ENCODE measurements at regions not wholly inside any gene's neighbourhood (a gene's known extent, or its start where the extent isn't known, plus 50 kb on each side); places are given as distances from the start of the nearest gene placed in this dataset.

DNA sequence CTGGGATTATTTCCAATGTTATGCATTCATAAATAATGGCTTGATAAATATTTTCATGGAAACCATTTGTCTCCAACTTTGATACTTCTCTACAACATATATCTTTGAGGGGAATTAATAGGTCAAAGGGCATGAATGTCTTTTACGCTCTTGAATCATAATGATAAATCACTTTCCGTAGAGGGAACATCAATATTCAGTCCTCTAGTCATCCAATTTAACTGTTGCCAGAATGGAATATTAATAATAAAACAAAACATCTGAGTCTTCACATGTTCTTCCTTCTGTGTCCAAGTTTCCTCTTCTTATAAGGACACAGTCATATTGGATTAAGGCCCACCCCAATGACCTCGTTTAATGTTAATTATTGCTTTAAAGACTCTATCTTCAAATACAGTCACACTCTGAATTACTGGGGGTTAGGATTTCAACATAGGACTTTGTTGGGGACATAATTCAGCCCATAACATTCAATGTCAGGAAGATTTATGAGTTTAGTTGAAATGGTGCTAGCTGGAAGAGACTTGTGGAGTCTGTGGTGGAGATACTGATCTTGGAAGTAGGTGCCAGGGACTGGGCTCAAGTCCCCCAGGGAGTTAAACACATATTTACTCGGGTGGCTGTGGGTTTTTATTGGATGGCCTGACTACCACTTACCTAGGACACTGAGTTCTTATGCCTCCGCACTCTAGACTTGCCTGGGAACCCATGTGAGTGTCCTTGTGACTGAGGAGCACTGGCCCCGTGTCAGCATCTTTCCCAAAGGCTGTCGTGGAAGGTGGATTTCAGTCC lies 85.0 kb upstream of the SEC11C start:
- Mint-ChIP-seq H3K4me1 (peaks cover 26% of the 10 kb centered on the region), H3K9me3 (ENCODE audit: insufficient read depth) (no peaks in the 10 kb centered on the region), H3K4me3 (no peak overlapping the region), H3K27me3 (no peaks in the 10 kb centered on the region), H3K27ac (no peak overlapping the region)
- DNase-seq, result no peak
- Histone ChIP-seq H2AFZ (ENCODE audit: insufficient read depth, low read depth, low read length, poor library complexity, severe bottlenecking) (no peak overlapping the region), H3K4me1 (ENCODE audit: control insufficient read depth in 2 of 2, insufficient read depth in 2 of 2, low read length in 2 of 2) (peaks cover 23 to 28% of the 10 kb centered on the region in 2 donors), H3K27me3 (replicated peaks in 1 of 4; ENCODE audit: control extremely low read depth in 1 of 4, control insufficient read depth in 3 of 4, insufficient read depth in 4 of 4, low read length in 3 of 4) (no peaks in the 10 kb centered on the region), H3K4me3 (ENCODE audit: control extremely low read depth in 1 of 5, extremely low read depth in 1 of 5, insufficient read depth in 1 of 5, low read depth in 2 of 5, low read length in 4 of 5) (no peak overlapping the region), H3K9ac (ENCODE audit: low read length) (no peak overlapping the region), H4K20me1 (ENCODE audit: control insufficient read depth, insufficient read depth, low read length, poor library complexity, severe bottlenecking) (no peaks in the 10 kb centered on the region), H3K79me2 (ENCODE audit: control insufficient read depth, insufficient read depth, low read length) (no peaks in the 10 kb centered on the region), H3K4me2 (replicated peaks; ENCODE audit: low read depth, low read length, poor library complexity, severe bottlenecking) (no peak overlapping the region), H3K9me3 (ENCODE audit: control extremely low read depth in 1 of 3, control insufficient read depth in 2 of 3, insufficient read depth in 1 of 3, low read length in 2 of 3) (no peaks in the 10 kb centered on the region), H3K36me3 (replicated peaks in 1 of 2; ENCODE audit: control extremely low read depth in 1 of 2, control insufficient read depth in 1 of 2, extremely low read depth in 1 of 2, insufficient read depth in 2 of 2, low read length in 1 of 2) (no peaks in the 10 kb centered on the region), H3K27ac (ENCODE audit: low read length in 2 of 2) (no peak overlapping the region)
- 77% methylated on average over 4 of the region's 7 CpGs for WGBS (ENCODE audit: insufficient coverage)
- intact Hi-C loops (cut with micrococcal nuclease), result loop anchor here (5.0 to 10.0 kb wide), 3 partner anchors 90 to 190 kb away; partner anchors contain the start of gene ZNF532
- POLR2A ChIA-PET, result no interaction called here
- CTCF ChIA-PET, result interaction anchor here (0.8 to 1.3 kb wide), 6 partner anchors 10 to 274 kb away, joined by 3 to 15 read pairs (median 4); no protein-coding TSS in a partner anchor
- TF ChIP-seq, protein P1, sequence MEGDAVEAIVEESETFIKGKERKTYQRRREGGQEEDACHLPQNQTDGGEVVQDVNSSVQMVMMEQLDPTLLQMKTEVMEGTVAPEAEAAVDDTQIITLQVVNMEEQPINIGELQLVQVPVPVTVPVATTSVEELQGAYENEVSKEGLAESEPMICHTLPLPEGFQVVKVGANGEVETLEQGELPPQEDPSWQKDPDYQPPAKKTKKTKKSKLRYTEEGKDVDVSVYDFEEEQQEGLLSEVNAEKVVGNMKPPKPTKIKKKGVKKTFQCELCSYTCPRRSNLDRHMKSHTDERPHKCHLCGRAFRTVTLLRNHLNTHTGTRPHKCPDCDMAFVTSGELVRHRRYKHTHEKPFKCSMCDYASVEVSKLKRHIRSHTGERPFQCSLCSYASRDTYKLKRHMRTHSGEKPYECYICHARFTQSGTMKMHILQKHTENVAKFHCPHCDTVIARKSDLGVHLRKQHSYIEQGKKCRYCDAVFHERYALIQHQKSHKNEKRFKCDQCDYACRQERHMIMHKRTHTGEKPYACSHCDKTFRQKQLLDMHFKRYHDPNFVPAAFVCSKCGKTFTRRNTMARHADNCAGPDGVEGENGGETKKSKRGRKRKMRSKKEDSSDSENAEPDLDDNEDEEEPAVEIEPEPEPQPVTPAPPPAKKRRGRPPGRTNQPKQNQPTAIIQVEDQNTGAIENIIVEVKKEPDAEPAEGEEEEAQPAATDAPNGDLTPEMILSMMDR (IDR thresholded peaks at IDR 0.05), result no peak
- ATAC-seq (ENCODE audit: low read depth), result no peak

DNA sequence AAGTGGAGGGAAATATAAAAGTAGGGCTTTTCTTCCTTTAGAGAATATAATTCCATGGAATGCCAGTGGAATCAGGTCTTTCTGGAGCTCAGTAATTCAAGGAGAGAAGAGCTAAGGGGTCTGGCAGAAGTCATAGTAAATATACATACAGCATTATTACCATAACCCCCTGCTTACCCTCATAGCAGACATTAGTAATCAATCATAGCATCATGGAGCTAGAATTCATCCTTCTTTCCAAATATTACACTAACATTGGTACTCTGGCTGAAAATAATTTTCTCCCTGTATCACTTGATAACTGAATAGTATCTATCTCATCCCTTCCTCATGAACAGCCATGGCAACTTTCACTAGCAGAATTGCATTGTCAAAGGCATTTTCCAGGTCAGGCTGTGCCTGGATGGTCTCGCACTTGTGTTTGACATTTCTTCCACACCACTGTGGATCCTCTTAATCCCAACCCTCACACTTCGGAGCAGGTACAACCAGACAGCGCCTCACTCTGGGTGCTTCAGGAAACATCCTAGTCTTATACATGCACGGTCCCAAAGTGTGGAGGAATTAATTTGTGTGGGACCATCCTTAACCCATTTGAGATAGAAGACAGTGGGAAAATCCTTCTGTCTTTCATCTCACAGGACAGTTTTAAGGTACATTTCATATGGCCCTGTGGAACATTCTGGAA lies 84.2 kb upstream of the SEC11C start:
- Histone ChIP-seq H3K79me2 (ENCODE audit: control insufficient read depth, insufficient read depth, low read length) (no peaks in the 10 kb centered on the region), H3K4me1 (ENCODE audit: control insufficient read depth in 2 of 2, insufficient read depth in 2 of 2, low read length in 2 of 2) (peaks cover 18 to 22% of the 10 kb centered on the region in 2 donors), H2AFZ (ENCODE audit: insufficient read depth, low read depth, low read length, poor library complexity, severe bottlenecking) (no peak overlapping the region), H3K9ac (ENCODE audit: low read length) (no peak overlapping the region), H4K20me1 (ENCODE audit: control insufficient read depth, insufficient read depth, low read length, poor library complexity, severe bottlenecking) (no peaks in the 10 kb centered on the region), H3K27ac (ENCODE audit: low read length in 2 of 2) (no peak overlapping the region), H3K4me3 (ENCODE audit: control extremely low read depth in 1 of 5, extremely low read depth in 1 of 5, insufficient read depth in 1 of 5, low read depth in 2 of 5, low read length in 4 of 5) (no peak overlapping the region), H3K9me3 (ENCODE audit: control extremely low read depth in 1 of 3, control insufficient read depth in 2 of 3, insufficient read depth in 1 of 3, low read length in 2 of 3) (no peaks in the 10 kb centered on the region), H3K36me3 (replicated peaks in 1 of 2; ENCODE audit: control extremely low read depth in 1 of 2, control insufficient read depth in 1 of 2, extremely low read depth in 1 of 2, insufficient read depth in 2 of 2, low read length in 1 of 2) (no peaks in the 10 kb centered on the region), H3K27me3 (replicated peaks in 1 of 4; ENCODE audit: control extremely low read depth in 1 of 4, control insufficient read depth in 3 of 4, insufficient read depth in 4 of 4, low read length in 3 of 4) (no peaks in the 10 kb centered on the region), H3K4me2 (replicated peaks; ENCODE audit: low read depth, low read length, poor library complexity, severe bottlenecking) (no peak overlapping the region)
- TF ChIP-seq EZH2 (IDR thresholded peaks at IDR 0.05; ENCODE audit: borderline replicate concordance, insufficient read depth, low read depth, low read length, poor library complexity, severe bottlenecking), result no peak
- TF ChIP-seq, protein P1 (IDR thresholded peaks at IDR 0.05), result no peak
- H3K27ac Mint-ChIP-seq, result no peak overlapping the region
- DNase-seq, result no peak
- H3K4me1 Mint-ChIP-seq, result peaks cover 20% of the 10 kb centered on the region
- H3K4me3 Mint-ChIP-seq, result no peak overlapping the region
- no peak for ATAC-seq (ENCODE audit: low read depth)
- WGBS (ENCODE audit: insufficient coverage), result 100% methylated on average over 1 of the region's 4 CpGs
- intact Hi-C loops (cut with micrococcal nuclease), result loop anchor here (5.0 to 10.0 kb wide), 3 partner anchors 91 to 191 kb away; partner anchors contain the start of gene ZNF532
- H3K27me3 Mint-ChIP-seq, result no peaks in the 10 kb centered on the region
- H3K9me3 Mint-ChIP-seq (ENCODE audit: insufficient read depth), result no peaks in the 10 kb centered on the region
- CTCF ChIA-PET, result interaction anchor here (0.8 to 1.3 kb wide), 6 partner anchors 9 to 275 kb away, joined by 3 to 15 read pairs (median 4); no protein-coding TSS in a partner anchor
- POLR2A ChIA-PET, result no interaction called here
